ENCODE measurements at regions not wholly inside any gene's neighbourhood (a gene's known extent, or its start where the extent isn't known, plus 50 kb on each side); places are given as distances from the start of the nearest gene placed in this dataset.

- no peak for TF ChIP-seq MYBL2 (CRISPR knock-in tag; IDR thresholded peaks at IDR 0.05)
- TF ChIP-seq RORB (CRISPR knock-in tag; IDR thresholded peaks at IDR 0.05), result no peak
- TF ChIP-seq, protein P1, sequence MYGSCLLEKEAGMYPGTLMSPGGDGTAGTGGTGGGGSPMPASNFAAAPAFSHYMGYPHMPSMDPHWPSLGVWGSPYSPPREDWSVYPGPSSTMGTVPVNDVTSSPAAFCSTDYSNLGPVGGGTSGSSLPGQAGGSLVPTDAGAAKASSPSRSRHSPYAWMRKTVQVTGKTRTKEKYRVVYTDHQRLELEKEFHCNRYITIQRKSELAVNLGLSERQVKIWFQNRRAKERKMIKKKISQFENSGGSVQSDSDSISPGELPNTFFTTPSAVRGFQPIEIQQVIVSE (CRISPR knock-in tag; IDR thresholded peaks at IDR 0.05; ENCODE audit: borderline replicate concordance), result no peak
- no peak for TF ChIP-seq GTF2I (CRISPR knock-in tag; conservative IDR thresholded peaks at IDR 0.05)
- TF ChIP-seq EMX1 (CRISPR knock-in tag; IDR thresholded peaks at IDR 0.05), result no peak
- no peak for TF ChIP-seq ZNF263 (CRISPR knock-in tag; IDR thresholded peaks at IDR 0.05; ENCODE audit: low read depth)
- no peak for TF ChIP-seq NFE2L1 (CRISPR knock-in tag; IDR thresholded peaks at IDR 0.05)
- TF ChIP-seq SP1 (CRISPR knock-in tag; conservative IDR thresholded peaks at IDR 0.05), result no peak
- TF ChIP-seq, protein P2, sequence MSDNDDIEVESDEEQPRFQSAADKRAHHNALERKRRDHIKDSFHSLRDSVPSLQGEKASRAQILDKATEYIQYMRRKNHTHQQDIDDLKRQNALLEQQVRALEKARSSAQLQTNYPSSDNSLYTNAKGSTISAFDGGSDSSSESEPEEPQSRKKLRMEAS (CRISPR knock-in tag; IDR thresholded peaks at IDR 0.05), result no peak
Observed at GRCh38 chr3:110307065-110307809, 764.4 kb upstream of the NECTIN3 start (continued).

GRCh38 chr3:110311541-110311940 is 760.1 kb upstream of the NECTIN3 start:
- no peaks in the 10 kb centered on the region for H3K27me3 Mint-ChIP-seq (ENCODE audit: low read depth)
- H3K9me3 Mint-ChIP-seq, result no peaks in the 10 kb centered on the region
- H3K36me3 Mint-ChIP-seq, result no peaks in the 10 kb centered on the region
- H3K27ac Mint-ChIP-seq, result no peak overlapping the region
- peaks cover 2% of the 10 kb centered on the region; the same call in 1 of the 2 replicates for H3K4me1 Mint-ChIP-seq
- no peak for DNase-seq (ENCODE audit: low spot score)
- ChIA-PET CTCF (interaction anchor here (0.7 kb wide), 1 partner anchor 131 kb away, joined by 3 read pairs; no protein-coding TSS in a partner anchor), POLR2A (no interaction called here)
- TF ChIP-seq EMX1 (CRISPR knock-in tag; IDR thresholded peaks at IDR 0.05) (no peak), ETV6 (CRISPR knock-in tag; IDR thresholded peaks at IDR 0.05) (no peak), GABPB1 (CRISPR knock-in tag; IDR thresholded peaks at IDR 0.05) (no peak), HMGXB4 (CRISPR knock-in tag; IDR thresholded peaks at IDR 0.05) (no peak), RELA (CRISPR knock-in tag; IDR thresholded peaks at IDR 0.05; ENCODE audit: borderline replicate concordance) (no peak), ATF6 (CRISPR knock-in tag; IDR thresholded peaks at IDR 0.05) (no peak), ZNF396 (CRISPR knock-in tag; IDR thresholded peaks at IDR 0.05; ENCODE audit: borderline replicate concordance) (no peak), ATF2 (CRISPR knock-in tag; IDR thresholded peaks at IDR 0.05; ENCODE audit: borderline replicate concordance, low read depth) (no peak), NFYB (CRISPR knock-in tag; conservative IDR thresholded peaks at IDR 0.05; ENCODE audit: low read depth) (no peak), PRRX2 (CRISPR knock-in tag; IDR thresholded peaks at IDR 0.05) (no peak), ZBTB21 (CRISPR knock-in tag; IDR thresholded peaks at IDR 0.05; ENCODE audit: borderline replicate concordance) (no peak), ZNF232 (CRISPR knock-in tag; IDR thresholded peaks at IDR 0.05) (no peak), FOXK1 (CRISPR knock-in tag; IDR thresholded peaks at IDR 0.05) (no peak)
- TF ChIP-seq, protein P3, sequence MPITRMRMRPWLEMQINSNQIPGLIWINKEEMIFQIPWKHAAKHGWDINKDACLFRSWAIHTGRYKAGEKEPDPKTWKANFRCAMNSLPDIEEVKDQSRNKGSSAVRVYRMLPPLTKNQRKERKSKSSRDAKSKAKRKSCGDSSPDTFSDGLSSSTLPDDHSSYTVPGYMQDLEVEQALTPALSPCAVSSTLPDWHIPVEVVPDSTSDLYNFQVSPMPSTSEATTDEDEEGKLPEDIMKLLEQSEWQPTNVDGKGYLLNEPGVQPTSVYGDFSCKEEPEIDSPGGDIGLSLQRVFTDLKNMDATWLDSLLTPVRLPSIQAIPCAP (CRISPR knock-in tag; IDR thresholded peaks at IDR 0.05), result no peak
- TF ChIP-seq, protein P4, sequence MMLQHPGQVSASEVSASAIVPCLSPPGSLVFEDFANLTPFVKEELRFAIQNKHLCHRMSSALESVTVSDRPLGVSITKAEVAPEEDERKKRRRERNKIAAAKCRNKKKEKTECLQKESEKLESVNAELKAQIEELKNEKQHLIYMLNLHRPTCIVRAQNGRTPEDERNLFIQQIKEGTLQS (CRISPR knock-in tag; conservative IDR thresholded peaks at IDR 0.05), result no peak
- TF ChIP-seq, protein P5, sequence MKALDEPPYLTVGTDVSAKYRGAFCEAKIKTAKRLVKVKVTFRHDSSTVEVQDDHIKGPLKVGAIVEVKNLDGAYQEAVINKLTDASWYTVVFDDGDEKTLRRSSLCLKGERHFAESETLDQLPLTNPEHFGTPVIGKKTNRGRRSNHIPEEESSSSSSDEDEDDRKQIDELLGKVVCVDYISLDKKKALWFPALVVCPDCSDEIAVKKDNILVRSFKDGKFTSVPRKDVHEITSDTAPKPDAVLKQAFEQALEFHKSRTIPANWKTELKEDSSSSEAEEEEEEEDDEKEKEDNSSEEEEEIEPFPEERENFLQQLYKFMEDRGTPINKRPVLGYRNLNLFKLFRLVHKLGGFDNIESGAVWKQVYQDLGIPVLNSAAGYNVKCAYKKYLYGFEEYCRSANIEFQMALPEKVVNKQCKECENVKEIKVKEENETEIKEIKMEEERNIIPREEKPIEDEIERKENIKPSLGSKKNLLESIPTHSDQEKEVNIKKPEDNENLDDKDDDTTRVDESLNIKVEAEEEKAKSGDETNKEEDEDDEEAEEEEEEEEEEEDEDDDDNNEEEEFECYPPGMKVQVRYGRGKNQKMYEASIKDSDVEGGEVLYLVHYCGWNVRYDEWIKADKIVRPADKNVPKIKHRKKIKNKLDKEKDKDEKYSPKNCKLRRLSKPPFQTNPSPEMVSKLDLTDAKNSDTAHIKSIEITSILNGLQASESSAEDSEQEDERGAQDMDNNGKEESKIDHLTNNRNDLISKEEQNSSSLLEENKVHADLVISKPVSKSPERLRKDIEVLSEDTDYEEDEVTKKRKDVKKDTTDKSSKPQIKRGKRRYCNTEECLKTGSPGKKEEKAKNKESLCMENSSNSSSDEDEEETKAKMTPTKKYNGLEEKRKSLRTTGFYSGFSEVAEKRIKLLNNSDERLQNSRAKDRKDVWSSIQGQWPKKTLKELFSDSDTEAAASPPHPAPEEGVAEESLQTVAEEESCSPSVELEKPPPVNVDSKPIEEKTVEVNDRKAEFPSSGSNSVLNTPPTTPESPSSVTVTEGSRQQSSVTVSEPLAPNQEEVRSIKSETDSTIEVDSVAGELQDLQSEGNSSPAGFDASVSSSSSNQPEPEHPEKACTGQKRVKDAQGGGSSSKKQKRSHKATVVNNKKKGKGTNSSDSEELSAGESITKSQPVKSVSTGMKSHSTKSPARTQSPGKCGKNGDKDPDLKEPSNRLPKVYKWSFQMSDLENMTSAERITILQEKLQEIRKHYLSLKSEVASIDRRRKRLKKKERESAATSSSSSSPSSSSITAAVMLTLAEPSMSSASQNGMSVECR (CRISPR knock-in tag; IDR thresholded peaks at IDR 0.05; ENCODE audit: borderline replicate concordance), result no peak
- no peak for ATAC-seq
- H3K4me3 Mint-ChIP-seq, result no peak overlapping the region

All from WTC11 (cell line).